HUES48 (cell line): ENCODE measurements at regions not wholly inside any gene's neighbourhood (a gene's known extent, or its start where the extent isn't known, plus 50 kb on each side); places are given as distances from the start of the nearest gene placed in this dataset.

ENCODE experiments used
- H3K27ac ChIP-seq: one replicate; pipeline ENCODE4 v1.7.0; 2013; ENCODE audit warnings: low read depth, low read length, inconsistent platforms
- H3K27me3 ChIP-seq: 2 replicates; pipeline ENCODE4 v1.6.1; 2013; ENCODE audit warnings: mild to moderate bottlenecking, low read length; ENCODE audit not compliant: control insufficient read depth, insufficient read depth
- H3K36me3 ChIP-seq: 2 replicates; pipeline ENCODE4 v1.6.1; 2013; ENCODE audit warnings: low read length; ENCODE audit not compliant: control insufficient read depth, insufficient read depth
- H3K4me1 ChIP-seq: 2 replicates; pipeline ENCODE4 v1.6.1; 2013; ENCODE audit warnings: mild to moderate bottlenecking, low read length; ENCODE audit not compliant: control insufficient read depth, insufficient read depth
- H3K4me3 ChIP-seq: 2 replicates; pipeline ENCODE4 v1.5.1; 2013; ENCODE audit warnings: mild to moderate bottlenecking, low read depth, low read length
- H3K9ac ChIP-seq: 2 replicates; pipeline ENCODE4 v1.6.1; 2013; ENCODE audit warnings: mild to moderate bottlenecking, low read depth, low read length, moderate library complexity
- H3K9me3 ChIP-seq: 2 replicates; pipeline ENCODE4 v1.6.1; 2013; ENCODE audit warnings: low read length; ENCODE audit not compliant: control insufficient read depth, insufficient read depth

GRCh38 chr3:152916753-152917279, 81.9 kb downstream of the P2RY1 start:
- no peak overlapping the region for H3K9ac ChIP-seq
- H3K36me3 ChIP-seq: no peaks in the 10 kb centered on the region
- no peaks in the 10 kb centered on the region for H3K4me1 ChIP-seq
- no peaks in the 10 kb centered on the region for H3K27me3 ChIP-seq
- H3K27ac ChIP-seq: no peak overlapping the region
- H3K4me3 ChIP-seq: no peak overlapping the region
- H3K9me3 ChIP-seq: no peaks in the 10 kb centered on the region

GRCh38 chr3:152921351-152921750, 86.4 kb downstream of the P2RY1 start:
- Histone ChIP-seq H3K4me3 (no peak overlapping the region), H3K9me3 (no peaks in the 10 kb centered on the region), H3K9ac (no peak overlapping the region), H3K27me3 (no peaks in the 10 kb centered on the region), H3K27ac (no peak overlapping the region), H3K4me1 (no peaks in the 10 kb centered on the region), H3K36me3 (no peaks in the 10 kb centered on the region)

GRCh38 chr3:152922554-152922953, 87.6 kb downstream of the P2RY1 start:
- Histone ChIP-seq H3K27ac (no peak overlapping the region), H3K4me1 (no peaks in the 10 kb centered on the region), H3K36me3 (no peaks in the 10 kb centered on the region), H3K27me3 (no peaks in the 10 kb centered on the region), H3K9me3 (no peaks in the 10 kb centered on the region), H3K9ac (no peak overlapping the region), H3K4me3 (no peak overlapping the region)

- 0 out of 2 replicates have a peak, but pooled peaks cover 8% of the 10 kb centered on the region for H3K4me1 ChIP-seq
- H3K36me3 ChIP-seq: no peaks in the 10 kb centered on the region
- H3K4me3 ChIP-seq: no peak overlapping the region
- H3K9ac ChIP-seq: no peak overlapping the region
- H3K27ac ChIP-seq: no peak overlapping the region
- no peaks in the 10 kb centered on the region for H3K27me3 ChIP-seq
- no peaks in the 10 kb centered on the region for H3K9me3 ChIP-seq
These were observed 92.2 kb downstream of the P2RY1 start for GRCh38 chr3:152927131-152927530.

GRCh38 chr3:152930516-152930915, 95.6 kb downstream of the P2RY1 start:
- Histone ChIP-seq H3K9me3 (no peaks in the 10 kb centered on the region), H3K4me1 (0 out of 2 replicates have a peak, but pooled peaks cover 8% of the 10 kb centered on the region), H3K36me3 (no peaks in the 10 kb centered on the region), H3K27ac (no peak overlapping the region), H3K27me3 (no peaks in the 10 kb centered on the region), H3K9ac (no peak overlapping the region), H3K4me3 (no peak overlapping the region)

- Histone ChIP-seq H3K4me3 (no peak overlapping the region), H3K27me3 (no peaks in the 10 kb centered on the region), H3K36me3 (no peaks in the 10 kb centered on the region)
These were observed 102.3 kb downstream of the P2RY1 start for GRCh38 chr3:152937234-152937633.

GRCh38 chr3:152938974-152939636, 104.2 kb downstream of the P2RY1 start:
- H3K9ac ChIP-seq: no peak overlapping the region
- H3K36me3 ChIP-seq: no peaks in the 10 kb centered on the region
- H3K27me3 ChIP-seq: no peaks in the 10 kb centered on the region
- H3K4me1 ChIP-seq: no peaks in the 10 kb centered on the region
- no peaks in the 10 kb centered on the region for H3K9me3 ChIP-seq
- no peak overlapping the region for H3K4me3 ChIP-seq
- no peak overlapping the region for H3K27ac ChIP-seq

More at GRCh38 chr3:152937234-152937633, 102.3 kb downstream of the P2RY1 start:
- H3K9me3 ChIP-seq: no peaks in the 10 kb centered on the region
- no peak overlapping the region for H3K27ac ChIP-seq
- no peak overlapping the region for H3K9ac ChIP-seq
- H3K4me1 ChIP-seq: no peaks in the 10 kb centered on the region

- Histone ChIP-seq H3K9me3 (no peaks in the 10 kb centered on the region), H3K27me3 (no peaks in the 10 kb centered on the region), H3K9ac (no peak overlapping the region), H3K27ac (no peak overlapping the region), H3K4me1 (peaks cover 13% of the 10 kb centered on the region), H3K36me3 (no peaks in the 10 kb centered on the region), H3K4me3 (no peak overlapping the region)
These were observed 106.9 kb downstream of the P2RY1 start for GRCh38 chr3:152941859-152942258.

GRCh38 chr3:152942366-152942765, 107.4 kb downstream of the P2RY1 start:
- no peak overlapping the region for H3K27ac ChIP-seq
- no peaks in the 10 kb centered on the region for H3K9me3 ChIP-seq
- peaks cover 13% of the 10 kb centered on the region for H3K4me1 ChIP-seq
- no peak overlapping the region for H3K4me3 ChIP-seq
- H3K36me3 ChIP-seq: no peaks in the 10 kb centered on the region
- H3K27me3 ChIP-seq: no peaks in the 10 kb centered on the region
- H3K9ac ChIP-seq: no peak overlapping the region

GRCh38 chr3:152943645-152944044, 108.7 kb downstream of the P2RY1 start:
- Histone ChIP-seq H3K4me3 (no peak overlapping the region), H3K36me3 (no peaks in the 10 kb centered on the region), H3K27ac (no peak overlapping the region), H3K9me3 (no peaks in the 10 kb centered on the region), H3K4me1 (peaks cover 13% of the 10 kb centered on the region), H3K9ac (no peak overlapping the region), H3K27me3 (no peaks in the 10 kb centered on the region)

GRCh38 chr3:152944671-152945070, 109.7 kb downstream of the P2RY1 start:
- H3K4me3 ChIP-seq: no peak overlapping the region
- H3K36me3 ChIP-seq: no peaks in the 10 kb centered on the region
- no peak overlapping the region for H3K9ac ChIP-seq
- H3K27me3 ChIP-seq: no peaks in the 10 kb centered on the region
- peaks cover 13% of the 10 kb centered on the region for H3K4me1 ChIP-seq
- no peak overlapping the region for H3K27ac ChIP-seq
- H3K9me3 ChIP-seq: no peaks in the 10 kb centered on the region
